ENCODE measurements at regions not wholly inside any gene's neighbourhood (a gene's known extent, or its start where the extent isn't known, plus 50 kb on each side); places are given as distances from the start of the nearest gene placed in this dataset.

- Histone ChIP-seq H3K79me2 (ENCODE audit: control insufficient read depth, low read length) (no peaks in the 10 kb centered on the region), H3K4me1 (ENCODE audit: control insufficient read depth, low read length) (no peaks in the 10 kb centered on the region), H3K27me3 (ENCODE audit: control insufficient read depth, low read length) (no peaks in the 10 kb centered on the region), H3K9me2 (replicated peaks; ENCODE audit: control insufficient read depth, low read length) (no peaks in the 10 kb centered on the region), H3K9me3 (ENCODE audit: control insufficient read depth, insufficient read depth, low read length) (no peaks in the 10 kb centered on the region), H3K4me2 (ENCODE audit: low read length) (no peak overlapping the region), H3K36me3 (ENCODE audit: control insufficient read depth, low read length) (no peaks in the 10 kb centered on the region), H4K20me1 (ENCODE audit: control insufficient read depth, insufficient read depth, low read depth, low read length) (no peaks in the 10 kb centered on the region), H3K27ac (ENCODE audit: low read depth, low read length) (no peak overlapping the region), H3K4me3 (ENCODE audit: low read length) (no peak overlapping the region), H3F3A (ENCODE audit: control insufficient read depth, insufficient read depth) (no peaks in the 10 kb centered on the region)
- TF ChIP-seq CTCF (IDR thresholded peaks at IDR 0.05; ENCODE audit: low read depth, low read length, poor library complexity, severe bottlenecking): no peak
- TF ChIP-seq EZH2phosphoT487 (IDR thresholded peaks at IDR 0.05; ENCODE audit: borderline replicate concordance, low read length): no peak
Observed at GRCh38 chr12:17592472-17592871, 497.5 kb downstream of the RERGL start.

DNA sequence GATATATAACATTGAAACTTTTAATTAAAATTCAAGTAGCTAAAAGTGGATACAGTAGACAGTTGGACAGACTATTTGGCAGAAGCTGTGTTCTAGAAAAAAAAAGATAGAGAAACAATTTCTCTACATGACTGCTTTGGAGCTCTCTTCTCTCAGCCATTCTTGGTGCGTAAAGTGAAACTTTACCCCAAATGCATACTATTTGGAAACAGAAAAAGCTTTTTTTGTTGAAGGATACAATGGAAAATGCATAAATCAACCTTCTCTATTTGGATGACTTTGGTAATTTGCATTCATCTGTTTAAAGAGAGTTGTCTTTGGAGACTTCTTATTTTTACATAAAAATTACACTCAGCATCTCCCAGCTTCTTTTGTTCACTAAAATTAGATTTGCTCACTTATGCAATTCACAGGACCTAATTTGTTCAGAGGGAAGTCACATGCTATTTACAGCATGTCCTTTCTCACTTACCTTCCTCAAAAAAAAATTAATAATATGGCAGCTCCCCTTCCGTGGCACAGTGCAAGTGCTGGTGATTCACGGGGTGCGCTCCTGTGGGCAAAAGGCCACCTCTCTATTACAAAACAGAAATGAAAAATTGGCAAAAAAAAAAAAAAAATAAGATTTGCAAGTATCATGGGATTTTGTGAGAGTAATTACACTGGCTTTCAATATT, 498.9 kb downstream of the RERGL start:
- H3K27me3 ChIP-seq (ENCODE audit: control insufficient read depth, low read length): no peaks in the 10 kb centered on the region
- H3K79me2 ChIP-seq (ENCODE audit: control insufficient read depth, low read length): no peaks in the 10 kb centered on the region
- no peaks in the 10 kb centered on the region for H3K4me1 ChIP-seq (ENCODE audit: control insufficient read depth, low read length)
- H3K27ac ChIP-seq (ENCODE audit: low read depth, low read length): no peak overlapping the region
- no peaks in the 10 kb centered on the region for H3K36me3 ChIP-seq (ENCODE audit: control insufficient read depth, low read length)
- no peaks in the 10 kb centered on the region for H3K9me2 ChIP-seq (replicated peaks; ENCODE audit: control insufficient read depth, low read length)
- no peaks in the 10 kb centered on the region for H3F3A ChIP-seq (ENCODE audit: control insufficient read depth, insufficient read depth)
- H3K9me3 ChIP-seq (ENCODE audit: control insufficient read depth, insufficient read depth, low read length): no peaks in the 10 kb centered on the region
- TF ChIP-seq CTCF (IDR thresholded peaks at IDR 0.05; ENCODE audit: low read depth, low read length, poor library complexity, severe bottlenecking) (no peak), EZH2phosphoT487 (IDR thresholded peaks at IDR 0.05; ENCODE audit: borderline replicate concordance, low read length) (no peak)
- no peak overlapping the region for H3K4me3 ChIP-seq (ENCODE audit: low read length)
- no peaks in the 10 kb centered on the region for H4K20me1 ChIP-seq (ENCODE audit: control insufficient read depth, insufficient read depth, low read depth, low read length)
- H3K4me2 ChIP-seq (ENCODE audit: low read length): no peak overlapping the region

DNA sequence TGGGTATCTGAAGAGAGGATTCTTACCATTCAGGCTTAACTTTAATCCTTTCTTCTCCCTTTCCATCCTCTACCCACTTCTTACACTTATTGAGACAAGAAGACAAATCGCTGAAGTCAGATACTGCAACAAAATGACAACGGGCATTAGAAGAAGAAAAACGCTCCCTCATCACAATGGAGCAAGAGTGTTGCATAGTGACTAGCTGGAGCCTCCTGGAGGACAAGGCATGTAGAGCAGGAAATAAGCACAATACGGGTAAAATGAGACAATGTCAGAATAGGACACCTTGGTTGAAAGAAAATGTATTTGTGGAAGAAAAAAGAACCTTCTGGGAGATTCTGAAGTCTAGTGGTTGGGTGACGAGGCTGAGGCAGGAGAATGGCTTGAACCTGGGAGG, 501.0 kb downstream of the RERGL start:
- peak overlapping the region; percentile 26 for H3K4me2 ChIP-seq (ENCODE audit: low read length)
- H3K4me3 ChIP-seq (ENCODE audit: low read length): 0 out of 2 replicates have a peak overlapping the region, but pooled peaks have one; percentile 12

More for the DNA sequence above, 501.0 kb downstream of the RERGL start:
- Histone ChIP-seq H3K79me2 (ENCODE audit: control insufficient read depth, low read length) (no peaks in the 10 kb centered on the region), H3K36me3 (ENCODE audit: control insufficient read depth, low read length) (no peaks in the 10 kb centered on the region), H4K20me1 (ENCODE audit: control insufficient read depth, insufficient read depth, low read depth, low read length) (no peaks in the 10 kb centered on the region), H3K27me3 (ENCODE audit: control insufficient read depth, low read length) (no peaks in the 10 kb centered on the region), H3K4me1 (ENCODE audit: control insufficient read depth, low read length) (no peaks in the 10 kb centered on the region), H3K9me3 (ENCODE audit: control insufficient read depth, insufficient read depth, low read length) (no peaks in the 10 kb centered on the region), H3K27ac (ENCODE audit: low read depth, low read length) (no peak overlapping the region), H3F3A (ENCODE audit: control insufficient read depth, insufficient read depth) (no peaks in the 10 kb centered on the region), H3K9me2 (replicated peaks; ENCODE audit: control insufficient read depth, low read length) (no peaks in the 10 kb centered on the region)
- TF ChIP-seq EZH2phosphoT487 (IDR thresholded peaks at IDR 0.05; ENCODE audit: borderline replicate concordance, low read length): no peak
- TF ChIP-seq CTCF (IDR thresholded peaks at IDR 0.05; ENCODE audit: low read depth, low read length, poor library complexity, severe bottlenecking): peak; percentile 57
